Esophagus muscularis mucosa (tissue), 4 donors: ENCODE measurements at regions not wholly inside any gene's neighbourhood (a gene's known extent, or its start where the extent isn't known, plus 50 kb on each side); places are given as distances from the start of the nearest gene placed in this dataset.

ENCODE experiments used
- DNase-seq: peaks from one replicate; pipeline ENCODE4 v3.0.0-alpha.2; 2017; ENCODE audit errors: extremely low spot score
- H3K27ac ChIP-seq, 4 donors: fragments of 200-600 bp; sonication (generic); replicated peaks in 1 of 4; 1 replicate in 3 of 4; 2 replicates in 1 of 4; pipeline ENCODE4 v1.5.1; 2016 to 2019; ENCODE audit warnings: mild to moderate bottlenecking in 1 of 4
- H3K27me3 ChIP-seq, 4 donors: fragments of 200-600 bp; sonication (generic); one replicate each; pipeline versions ENCODE4 v1.5.1 to v1.6.0; 2016 to 2019
- H3K36me3 ChIP-seq, 4 donors: fragments of 200-600 bp; sonication (generic); one replicate each; pipeline ENCODE4 v1.5.1; 2016 to 2019
- H3K4me1 ChIP-seq, 4 donors: fragments of 200-600 bp; sonication (generic); one replicate each; pipeline ENCODE4 v1.5.1; 2016 to 2019
- H3K4me3 ChIP-seq, 4 donors: fragments of 200-600 bp; sonication (generic); 1 replicate in 2 of 4; 2 replicates in 2 of 4; pipeline ENCODE4 v1.5.1; 2016 to 2019; ENCODE audit warnings: mild to moderate bottlenecking in 4 of 4, moderate library complexity in 1 of 4
- H3K9me3 ChIP-seq, 4 donors: fragments of 200-600 bp; sonication (generic); 1 replicate in 3 of 4; 2 replicates in 1 of 4; pipeline ENCODE4 v1.5.1; 2016 to 2019
- CTCF ChIP-seq, 3 experiments: fragments of 200-600 bp in 2 of 3; fragments of 450-650 bp in 1 of 3; sonication (generic) in 2 of 3; IDR thresholded peaks; one replicate each; pipeline ENCODE4 v1.5.1; 2017 to 2019; ENCODE audit warnings: antibody characterized with exemption in 3 of 3, mild to moderate bottlenecking in 2 of 3, moderate library complexity in 1 of 3
- EP300 ChIP-seq: sonication (generic); formaldehyde crosslinking; IDR thresholded peaks from one replicate; pipeline ENCODE4 v1.6.1; 2017; ENCODE audit warnings: antibody characterized with exemption
- POLR2A ChIP-seq: fragments of 450-650 bp; IDR thresholded peaks from one replicate; pipeline ENCODE4 v1.6.1; 2017; ENCODE audit warnings: antibody characterized with exemption, moderate library complexity, mild to moderate bottlenecking, low read depth
- POLR2AphosphoS5 ChIP-seq, 2 donors: sonication (generic); formaldehyde crosslinking; IDR thresholded peaks; one replicate each; pipeline ENCODE4 v1.6.1; 2017; ENCODE audit warnings: antibody characterized with exemption in 2 of 2
- WGBS: methylation state at CpG from one replicate; pipeline ENCODE4 v1.1.5; 2018; 5-methylcytosine and 5-hydroxymethylcytosine counted together
- intact Hi-C: fragments of 100-400 bp; cut with DNase I; formaldehyde crosslinking; loops from one replicate; pipeline ENCODE4 v1.15.1; 2023

DNA sequence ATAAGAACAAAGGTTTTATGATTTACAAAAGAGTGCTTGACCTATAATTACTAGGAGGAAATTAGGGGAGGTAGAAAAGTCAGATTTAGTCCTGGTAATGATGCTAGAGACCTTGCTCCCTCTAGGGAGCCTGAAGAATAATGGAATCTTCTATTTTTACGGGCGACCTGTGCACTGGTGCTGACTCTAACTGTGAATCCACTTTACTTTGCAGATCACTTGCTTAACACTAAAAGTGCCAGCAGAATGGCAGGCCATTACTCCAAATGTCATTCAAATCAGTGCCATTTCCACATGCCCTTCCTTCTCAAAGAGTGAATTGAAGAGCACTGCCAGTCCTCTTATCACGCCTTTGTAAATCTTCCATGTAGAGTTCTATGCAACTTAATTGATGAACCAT lies 359.4 kb upstream of the ARRDC3 start:
- Histone ChIP-seq H3K27ac (no peak overlapping the region), H3K27me3 (no peaks in the 10 kb centered on the region), H3K36me3 (no peaks in the 10 kb centered on the region), H3K4me3 (no peak overlapping the region), H3K9me3 (no peaks in the 10 kb centered on the region), H3K4me1 (no peaks in the 10 kb centered on the region)
- DNase-seq: no peak
- intact Hi-C loops: no loop called here
- 71% methylated on average over 3 of the region's 3 CpGs for WGBS
- no peak for TF ChIP-seq CTCF (IDR thresholded peaks at IDR 0.05)
- TF ChIP-seq EP300: no peak

- 78% methylated on average over 7 of the region's 7 CpGs for WGBS
- H3K27me3 ChIP-seq: no peaks in the 10 kb centered on the region
- no peak for DNase-seq
- H3K27ac ChIP-seq: no peak overlapping the region
- H3K4me1 ChIP-seq: no peaks in the 10 kb centered on the region
- TF ChIP-seq EP300 (no peak), POLR2A (no peak), POLR2AphosphoS5 (IDR thresholded peaks at IDR 0.05) (no peak), CTCF (IDR thresholded peaks at IDR 0.05) (no peak)
- intact Hi-C loops: no loop called here
- H3K36me3 ChIP-seq: no peaks in the 10 kb centered on the region
- H3K4me3 ChIP-seq: no peak overlapping the region
- no peaks in the 10 kb centered on the region for H3K9me3 ChIP-seq
These were observed 358.8 kb upstream of the ARRDC3 start for GRCh38 chr5:91741764-91742505.

DNA sequence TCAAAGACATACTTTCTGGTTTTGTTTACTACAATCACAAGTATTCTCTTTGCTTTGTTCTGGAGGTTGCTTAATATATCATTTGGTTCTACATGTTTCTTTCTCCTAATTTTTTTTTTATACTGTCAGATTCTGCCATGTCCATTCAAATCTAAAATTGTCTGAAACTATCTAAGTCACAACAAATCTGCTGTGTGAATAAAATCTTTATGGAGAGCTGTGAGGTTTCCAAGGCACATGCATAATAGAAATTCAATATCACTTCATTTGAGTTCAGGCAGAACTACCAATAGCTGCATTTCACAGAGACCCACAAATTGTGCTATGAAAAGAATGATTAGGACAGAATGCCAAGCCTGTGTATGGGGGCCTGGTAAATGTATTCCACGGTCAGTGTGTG lies 346.9 kb upstream of the ARRDC3 start:
- no peak for TF ChIP-seq CTCF (IDR thresholded peaks at IDR 0.05)
- no peak for TF ChIP-seq POLR2A
- no peak for TF ChIP-seq POLR2AphosphoS5 (IDR thresholded peaks at IDR 0.05)
- no peak for TF ChIP-seq EP300
- no peak overlapping the region for H3K27ac ChIP-seq
- 83% methylated on average over 1 of the region's 1 CpG for WGBS
- H3K9me3 ChIP-seq: no peaks in the 10 kb centered on the region
- intact Hi-C loops: no loop called here
- H3K27me3 ChIP-seq: no peaks in the 10 kb centered on the region
- no peaks in the 10 kb centered on the region for H3K36me3 ChIP-seq
- DNase-seq: no peak
- H3K4me3 ChIP-seq: no peak overlapping the region
- no peaks in the 10 kb centered on the region for H3K4me1 ChIP-seq

GRCh38 chr5:91727463-91727862 lies 344.3 kb upstream of the ARRDC3 start:
- WGBS: 20% methylated on average over 1 of the region's 1 CpG

More at GRCh38 chr5:91727463-91727862, 344.3 kb upstream of the ARRDC3 start:
- Histone ChIP-seq H3K27ac (no peak overlapping the region), H3K27me3 (no peaks in the 10 kb centered on the region), H3K4me1 (no peaks in the 10 kb centered on the region), H3K4me3 (no peak overlapping the region), H3K36me3 (no peaks in the 10 kb centered on the region), H3K9me3 (no peaks in the 10 kb centered on the region)
- no peak for DNase-seq
- TF ChIP-seq CTCF (IDR thresholded peaks at IDR 0.05) (no peak), POLR2A (no peak), EP300 (no peak), POLR2AphosphoS5 (IDR thresholded peaks at IDR 0.05) (no peak)
- intact Hi-C loops: no loop called here
